K562 (cell line): ENCODE measurements at regions not wholly inside any gene's neighbourhood (a gene's known extent, or its start where the extent isn't known, plus 50 kb on each side); places are given as distances from the start of the nearest gene placed in this dataset.

Source experiments
- ATAC-seq: fragments of 200-7000 bp; cut with Tn5 transposase; 3 replicates; pipeline ENCODE4 v1.9.1; 2020; ENCODE audit warnings: moderate library complexity
- BruUV-seq: library from RNA; stranded (reverse); fragments of 400-500 nt; replicated peaks from 2 replicates; lab custom pipeline; 2021; lab: Mats Ljungman, UMichigan
- CTCF ChIA-PET: fragments of 300-600 bp; formaldehyde crosslinking; extraction: SDS; loops from one replicate; lab custom pipeline; 2021; ENCODE audit warnings: low intra/inter-chr PET ratio; lab: Yijun Ruan, JAX
- POLR2A ChIA-PET: fragments of 300-600, 350-650 bp; sonication (Branson Sonifier 250); formaldehyde crosslinking; extraction: SDS; loops from one replicate; lab custom pipeline; 2021; ENCODE audit warnings: antibody characterized with exemption, inconsistent platforms; lab: Yijun Ruan, JAX
- DNase-seq, 4 experiments: peaks; one replicate each; pipeline versions ENCODE4 v3.0.0 to v3.0.0-alpha.2; 2011 to 2018; ENCODE audit warnings: low spot score in 3 of 4, mixed read lengths in 3 of 4; ENCODE audit errors: extremely low read depth in 1 of 4
- FAIRE-seq: peaks from 2 replicates; lab custom pipeline; 2011; peaks lifted over from hg19 to GRCh38; lab: Jason Lieb, UNC
- H2AFZ ChIP-seq: 2 replicates; pipeline ENCODE4 v1.6.0; 2011; ENCODE audit warnings: low read depth, low read length, control low read depth, inconsistent platforms
- H3K27ac ChIP-seq: fragments of 200-600 bp; 3 replicates; pipeline ENCODE4 v1.8.0; 2011; ENCODE audit warnings: low read depth, mild to moderate bottlenecking, control low read depth, inconsistent platforms, low read length, moderate library complexity, mixed read lengths; ENCODE audit errors: extremely low read depth
- H3K27me3 ChIP-seq, 2 experiments: fragments of 300-600 bp in 1 of 2; 2 replicates in 1 of 2; 3 replicates in 1 of 2; pipeline versions ENCODE4 v1.6.0 to v1.8.0; 2011; ENCODE audit warnings: inconsistent platforms in 2 of 2, low read length in 2 of 2, mild to moderate bottlenecking in 1 of 2, mixed read lengths in 1 of 2, moderate library complexity in 1 of 2; ENCODE audit not compliant: control insufficient read depth in 2 of 2, insufficient read depth in 2 of 2
- H3K36me3 ChIP-seq: fragments of 300-600 bp; 3 replicates; pipeline ENCODE4 v1.8.0; 2011; ENCODE audit warnings: mild to moderate bottlenecking, low read length, inconsistent platforms; ENCODE audit not compliant: control insufficient read depth, insufficient read depth
- H3K4me1 ChIP-seq, 2 experiments: fragments of 200-600 bp in 1 of 2; replicated peaks in 1 of 2; 2 replicates in 1 of 2; 3 replicates in 1 of 2; pipeline versions ENCODE4 v1.5.1 to v1.8.0; 2011; ENCODE audit warnings: inconsistent platforms in 2 of 2, low read length in 2 of 2, mild to moderate bottlenecking in 1 of 2, mixed read lengths in 1 of 2, moderate library complexity in 1 of 2; ENCODE audit not compliant: control insufficient read depth in 2 of 2, insufficient read depth in 2 of 2
- H3K4me2 ChIP-seq: 2 replicates; pipeline ENCODE4 v1.6.1; 2011; ENCODE audit warnings: low read length, control low read depth, inconsistent platforms, mixed read lengths; ENCODE audit not compliant: insufficient read depth
- H3K4me3 ChIP-seq: fragments of 200-600 bp; sonication (generic), shearing (Covaris generic); 2 replicates; pipeline ENCODE4 v1.5.1; 2016; ENCODE audit warnings: control low read depth, inconsistent platforms
- H3K79me2 ChIP-seq: fragments of 200-600 bp; 3 replicates; pipeline ENCODE4 v1.8.0; 2011; ENCODE audit warnings: low read length, inconsistent platforms; ENCODE audit not compliant: control insufficient read depth, insufficient read depth
- H3K9ac ChIP-seq, 2 experiments: 2 replicates each; pipeline versions ENCODE4 v1.6.0 to v1.6.1; 2011; ENCODE audit warnings: low read depth in 2 of 2, low read length in 2 of 2, control low read depth in 1 of 2, inconsistent platforms in 1 of 2, mild to moderate bottlenecking in 1 of 2, mixed read lengths in 1 of 2; ENCODE audit not compliant: insufficient read depth in 1 of 2
- H3K9me1 ChIP-seq: one replicate; pipeline ENCODE4 v1.6.0; 2011; ENCODE audit warnings: inconsistent platforms, mild to moderate bottlenecking, low read length, moderate library complexity; ENCODE audit not compliant: control insufficient read depth, insufficient read depth
- H3K9me3 ChIP-seq: replicated peaks from 2 replicates; pipeline ENCODE4 v1.5.1; 2011; ENCODE audit warnings: low read depth, low read length, inconsistent platforms; ENCODE audit not compliant: control insufficient read depth, insufficient read depth
- H4K20me1 ChIP-seq: replicated peaks from 2 replicates; pipeline ENCODE4 v1.6.1; 2011; ENCODE audit warnings: low read length, inconsistent platforms, mixed read lengths; ENCODE audit not compliant: control insufficient read depth, insufficient read depth
- ARID2 ChIP-seq: fragments of 450-650 bp; IDR thresholded peaks from 2 replicates; pipeline ENCODE4 v1.6.1; 2017; ENCODE audit warnings: antibody characterized with exemption, mild to moderate bottlenecking
- BMI1 ChIP-seq: fragments of 150-350 bp; IDR thresholded peaks from 2 replicates; pipeline ENCODE4 v1.6.1; 2014; ENCODE audit warnings: low read length
- GATAD2B ChIP-seq: fragments of 450-650 bp; IDR thresholded peaks from 2 replicates; pipeline ENCODE4 v1.6.1; 2017; ENCODE audit warnings: mild to moderate bottlenecking, borderline replicate concordance
- GTF2F1 ChIP-seq: IDR thresholded peaks from 2 replicates; pipeline ENCODE4 v1.6.1; 2011; ENCODE audit warnings: low read depth, low read length, improper control_type of control experiment
- ILF3 ChIP-seq: fragments of 450-650 bp; IDR thresholded peaks from 2 replicates; pipeline ENCODE4 v1.6.1; 2018; ENCODE audit warnings: antibody characterized with exemption, mild to moderate bottlenecking, moderate library complexity, borderline replicate concordance
- KLF10 ChIP-seq: fragments of 250-450 bp; sonication (Bioruptor Pico); IDR thresholded peaks from 2 replicates; pipeline ENCODE4 v1.6.1; 2021; ENCODE audit warnings: matching md5 sums
- MAZ ChIP-seq, 2 experiments: fragments of 450-650 bp in 1 of 2; sonication (generic) in 1 of 2; formaldehyde crosslinking; IDR thresholded peaks in 1 of 2; conservative IDR thresholded peaks in 1 of 2; 2 replicates each; pipeline versions ENCODE4 v1.4.0 to v1.5.0; 2020; ENCODE audit warnings: mild to moderate bottlenecking in 1 of 2, missing genetic modification reagents in 1 of 2
- MIER1 ChIP-seq: fragments of 450-650 bp; IDR thresholded peaks from 2 replicates; pipeline ENCODE4 v1.6.1; 2016; ENCODE audit warnings: antibody characterized with exemption, mild to moderate bottlenecking, low read depth
- PCBP2 ChIP-seq: fragments of 200-400 bp; formaldehyde crosslinking; IDR thresholded peaks from 2 replicates; pipeline ENCODE4 v1.6.1; 2018; ENCODE audit warnings: low read length, low read depth, mild to moderate bottlenecking, moderate library complexity; ENCODE audit not compliant: poor library complexity, severe bottlenecking
- PHB2 ChIP-seq: fragments of 450-650 bp; IDR thresholded peaks from 2 replicates; pipeline ENCODE4 v1.6.1; 2017; ENCODE audit warnings: low read depth
- POLR2AphosphoS2 ChIP-seq: IDR thresholded peaks from 2 replicates; pipeline ENCODE4 v1.6.1; 2012; ENCODE audit warnings: low read length, improper control_type of control experiment
- POU5F1 ChIP-seq: fragments of 150-350 bp; IDR thresholded peaks from 2 replicates; pipeline ENCODE4 v1.6.1; 2014; ENCODE audit warnings: borderline replicate concordance, low read length, low read depth, mild to moderate bottlenecking; ENCODE audit not compliant: partially characterized antibody
- RBM17 ChIP-seq: fragments of 200-400 bp; formaldehyde crosslinking; IDR thresholded peaks from 2 replicates; pipeline ENCODE4 v1.6.1; 2017; ENCODE audit warnings: low read depth, mild to moderate bottlenecking, low read length, borderline replicate concordance
- SNRNP70 ChIP-seq: fragments of 200-400 bp; formaldehyde crosslinking; optimal IDR thresholded peaks from 2 replicates; pipeline ENCODE3; 2017; ENCODE audit warnings: low read depth, low read length
- SRSF3 ChIP-seq: fragments of 200-400 bp; formaldehyde crosslinking; IDR thresholded peaks from 2 replicates; pipeline ENCODE4 v1.6.1; 2016; ENCODE audit warnings: mild to moderate bottlenecking, low read length, moderate library complexity; ENCODE audit not compliant: insufficient read depth
- THRA ChIP-seq: fragments of 450-650 bp; IDR thresholded peaks from 2 replicates; pipeline ENCODE4 v1.6.1; 2017; ENCODE audit warnings: mild to moderate bottlenecking, moderate library complexity
- U2AF2 ChIP-seq: fragments of 200-400 bp; formaldehyde crosslinking; optimal IDR thresholded peaks from 2 replicates; pipeline ENCODE3; 2017; ENCODE audit warnings: low read depth, mild to moderate bottlenecking, low read length
- ZBTB17 ChIP-seq: fragments of 450-650 bp; formaldehyde crosslinking; IDR thresholded peaks from 2 replicates; pipeline ENCODE4 v1.4.0; 2020; ENCODE audit warnings: mild to moderate bottlenecking
- ZNF175 ChIP-seq: fragments of 200-800 bp; sonication (Bioruptor generic); IDR thresholded peaks from 2 replicates; pipeline ENCODE4 v1.6.1; 2016; ENCODE audit warnings: low read depth, mild to moderate bottlenecking, missing genetic modification characterization, missing compliant biosample characterization
- ZNF253 ChIP-seq: fragments of 250-450 bp; sonication (Bioruptor Pico); conservative IDR thresholded peaks from 2 replicates; pipeline ENCODE4 v1.6.1; 2021; ENCODE audit warnings: mild to moderate bottlenecking
- ZNF408 ChIP-seq: fragments of 250-450 bp; sonication (Bioruptor Pico); IDR thresholded peaks from 2 replicates; pipeline ENCODE4 v1.4.0; 2020; ENCODE audit warnings: low read depth, mild to moderate bottlenecking, moderate library complexity
- ZNF696 ChIP-seq: fragments of 250-450 bp; sonication (Bioruptor Pico); conservative IDR thresholded peaks from 2 replicates; pipeline ENCODE4 v1.4.0; 2020; ENCODE audit warnings: mild to moderate bottlenecking, moderate library complexity
- ZNF764 ChIP-seq: fragments of 250-450 bp; sonication (Bioruptor Pico); IDR thresholded peaks from 2 replicates; pipeline ENCODE4 v1.4.0; 2020; ENCODE audit warnings: low read depth, mild to moderate bottlenecking, moderate library complexity
- ZNF778 ChIP-seq: fragments of 450-650 bp; formaldehyde crosslinking; IDR thresholded peaks from 2 replicates; pipeline ENCODE4 v1.4.0; 2020; ENCODE audit warnings: mild to moderate bottlenecking, moderate library complexity
- WGBS: fragments of 100-300 bp; shearing (Covaris generic); methylation state at CpG from one replicate; pipeline ENCODE4 v1.1.6; 2016; ENCODE audit warnings: low coverage, mixed read lengths; ENCODE audit not compliant: insufficient coverage; ENCODE audit errors: missing lambda C conversion rate; 5-methylcytosine and 5-hydroxymethylcytosine counted together
- in situ Hi-C: fragments of 300-500 bp; cut with MboI; formaldehyde crosslinking; loops from 4 replicates; pipeline ENCODE4 v1.15.0; 2018; ENCODE audit warnings: inconsistent platforms, mixed read lengths
- intact Hi-C: fragments of 100-400 bp; cut with micrococcal nuclease; formaldehyde crosslinking; loops from 2 replicates; pipeline ENCODE4 v1.14.2; 2022

- no peak for TF ChIP-seq PCBP2
- TF ChIP-seq MAZ (CRISPR knock-in tag; conservative IDR thresholded peaks at IDR 0.05 in 1 of 2, IDR thresholded peaks at IDR 0.05 in 1 of 2), result no peak
- TF ChIP-seq ZNF253 (CRISPR knock-in tag), result no peak
- no peak for TF ChIP-seq GATAD2B
- no peak for TF ChIP-seq ZNF764 (CRISPR knock-in tag)
- no peak for TF ChIP-seq POLR2AphosphoS2
- no peak for TF ChIP-seq ARID2
- no peak for TF ChIP-seq SNRNP70
- TF ChIP-seq GTF2F1, result no peak
- TF ChIP-seq PHB2, result no peak
- TF ChIP-seq THRA, result no peak
These were observed 729.7 kb downstream of the BCL11B start (continued) for GRCh38 chr14:98542316-98542715.

GRCh38 chr14:98543074-98543473 lies 728.9 kb downstream of the BCL11B start:
- Histone ChIP-seq H3K9me1 (no peaks in the 10 kb centered on the region), H3K9me3 (no peaks in the 10 kb centered on the region), H3K79me2 (no peaks in the 10 kb centered on the region), H3K4me3 (no peak overlapping the region), H3K27me3 (no peaks in the 10 kb centered on the region), H3K27ac (no peak overlapping the region), H3K4me2 (no peak overlapping the region), H3K36me3 (no peaks in the 10 kb centered on the region), H3K9ac (no peak overlapping the region), H3K4me1 (no peaks in the 10 kb centered on the region), H4K20me1 (no peaks in the 10 kb centered on the region), H2AFZ (no peak overlapping the region)
- DNase-seq, result no peak
- FAIRE-seq, result no peak
- no TSS peak for BruUV-seq
- in situ Hi-C loops (no loop called here), intact Hi-C loops (no loop called here)
- no peak for TF ChIP-seq ZBTB17 (CRISPR knock-in tag)
- TF ChIP-seq U2AF2, result no peak
- no peak for TF ChIP-seq ZNF175 (CRISPR knock-in tag)
- no peak for TF ChIP-seq MIER1
- TF ChIP-seq ZNF778 (CRISPR knock-in tag), result no peak
- TF ChIP-seq BMI1, result no peak
- TF ChIP-seq ILF3, result no peak
- TF ChIP-seq ZNF408 (CRISPR knock-in tag), result no peak
- no peak for TF ChIP-seq RBM17
- TF ChIP-seq ZNF696 (CRISPR knock-in tag), result no peak
- TF ChIP-seq KLF10, result no peak
- TF ChIP-seq SRSF3, result no peak
- TF ChIP-seq POU5F1, result no peak
- ATAC-seq, result no peak
- WGBS, result 0% methylated on average over 1 of the region's 2 CpGs
- ChIA-PET CTCF (no interaction called here), POLR2A (no interaction called here)
